KMS-11 (cell line): ENCODE measurements at regions not wholly inside any gene's neighbourhood (a gene's known extent, or its start where the extent isn't known, plus 50 kb on each side); places are given as distances from the start of the nearest gene placed in this dataset.

ENCODE experiments used
- H2AFZ ChIP-seq: fragments of 200-600 bp; sonication (generic); 2 replicates; pipeline ENCODE4 v1.6.1; 2016; ENCODE audit warnings: antibody characterized with exemption, mixed run types, low read depth
- H3K27ac ChIP-seq: fragments of 200-600 bp; sonication (generic); 2 replicates; pipeline ENCODE4 v1.6.1; 2016; ENCODE audit warnings: mild to moderate bottlenecking, mixed run types
- H3K27me3 ChIP-seq: fragments of 200-600 bp; sonication (generic); 2 replicates; pipeline ENCODE4 v1.6.1; 2017; ENCODE audit warnings: mild to moderate bottlenecking, low read depth, mixed run types, moderate library complexity; ENCODE audit not compliant: insufficient read depth
- H3K36me3 ChIP-seq: fragments of 200-600 bp; sonication (generic); 2 replicates; pipeline ENCODE4 v1.6.1; 2017; ENCODE audit warnings: mild to moderate bottlenecking, mixed run types; ENCODE audit not compliant: insufficient read depth
- H3K4me1 ChIP-seq: fragments of 200-600 bp; sonication (generic); 2 replicates; pipeline ENCODE4 v1.6.1; 2016; ENCODE audit warnings: mild to moderate bottlenecking, low read depth, mixed run types; ENCODE audit not compliant: poor library complexity, severe bottlenecking
- H3K4me2 ChIP-seq: fragments of 200-600 bp; sonication (generic); 2 replicates; pipeline ENCODE4 v1.7.0; 2016; ENCODE audit warnings: mild to moderate bottlenecking, mixed run types
- H3K4me3 ChIP-seq: fragments of 200-600 bp; sonication (generic); IDR thresholded peaks from 2 replicates; pipeline ENCODE4 v1.6.1; 2017; ENCODE audit warnings: low read depth, low read length, mixed read lengths; ENCODE audit not compliant: insufficient read depth
- H3K79me2 ChIP-seq: fragments of 200-600 bp; sonication (generic); 2 replicates; pipeline ENCODE4 v1.6.1; 2016; ENCODE audit warnings: low read depth, mixed run types; ENCODE audit not compliant: insufficient read depth
- H3K9ac ChIP-seq: fragments of 200-600 bp; sonication (generic); 2 replicates; pipeline ENCODE4 v1.6.1; 2016; ENCODE audit warnings: mild to moderate bottlenecking, mixed run types
- H4K20me1 ChIP-seq: fragments of 200-600 bp; sonication (generic); 2 replicates; pipeline ENCODE4 v1.6.1; 2016; ENCODE audit warnings: mild to moderate bottlenecking, mixed run types; ENCODE audit not compliant: insufficient read depth
- TF ChIP-seq, protein P1 (sequence below): fragments of 200-600 bp; sonication (generic); conservative IDR thresholded peaks from 2 replicates; pipeline ENCODE4 v1.6.1; 2017; ENCODE audit warnings: low read depth, mild to moderate bottlenecking, antibody characterized with exemption, low read length, moderate library complexity, mixed read lengths

DNA sequence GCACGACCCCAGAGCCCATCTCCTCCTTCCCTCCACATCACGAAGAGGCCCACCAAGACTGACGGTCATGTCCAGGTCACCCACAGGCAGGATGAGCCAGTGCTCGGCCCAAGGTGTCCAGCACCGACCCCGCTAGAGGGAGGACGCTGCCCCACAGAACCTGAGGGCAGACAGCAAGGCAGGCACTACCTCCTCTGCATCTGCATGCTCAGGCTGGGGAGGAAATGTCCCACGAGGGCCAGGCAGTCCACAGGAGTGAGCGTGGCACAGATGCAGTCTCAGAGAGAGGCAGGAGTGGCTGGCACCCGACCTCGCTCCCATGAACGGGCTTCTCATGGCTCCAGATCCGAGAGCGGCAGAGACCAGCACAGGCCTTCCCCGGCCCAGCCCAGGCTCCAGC lies 133.2 kb downstream of the TUBA3C start:
- Histone ChIP-seq H3K4me2 (no peak overlapping the region), H3K27me3 (no peaks in the 10 kb centered on the region), H3K9ac (no peak overlapping the region), H3K79me2 (no peaks in the 10 kb centered on the region), H2AFZ (no peak overlapping the region), H3K36me3 (no peaks in the 10 kb centered on the region), H3K27ac (no peak overlapping the region), H3K4me1 (no peaks in the 10 kb centered on the region), H4K20me1 (no peaks in the 10 kb centered on the region), H3K4me3 (no peak overlapping the region)
- TF ChIP-seq, protein P1, sequence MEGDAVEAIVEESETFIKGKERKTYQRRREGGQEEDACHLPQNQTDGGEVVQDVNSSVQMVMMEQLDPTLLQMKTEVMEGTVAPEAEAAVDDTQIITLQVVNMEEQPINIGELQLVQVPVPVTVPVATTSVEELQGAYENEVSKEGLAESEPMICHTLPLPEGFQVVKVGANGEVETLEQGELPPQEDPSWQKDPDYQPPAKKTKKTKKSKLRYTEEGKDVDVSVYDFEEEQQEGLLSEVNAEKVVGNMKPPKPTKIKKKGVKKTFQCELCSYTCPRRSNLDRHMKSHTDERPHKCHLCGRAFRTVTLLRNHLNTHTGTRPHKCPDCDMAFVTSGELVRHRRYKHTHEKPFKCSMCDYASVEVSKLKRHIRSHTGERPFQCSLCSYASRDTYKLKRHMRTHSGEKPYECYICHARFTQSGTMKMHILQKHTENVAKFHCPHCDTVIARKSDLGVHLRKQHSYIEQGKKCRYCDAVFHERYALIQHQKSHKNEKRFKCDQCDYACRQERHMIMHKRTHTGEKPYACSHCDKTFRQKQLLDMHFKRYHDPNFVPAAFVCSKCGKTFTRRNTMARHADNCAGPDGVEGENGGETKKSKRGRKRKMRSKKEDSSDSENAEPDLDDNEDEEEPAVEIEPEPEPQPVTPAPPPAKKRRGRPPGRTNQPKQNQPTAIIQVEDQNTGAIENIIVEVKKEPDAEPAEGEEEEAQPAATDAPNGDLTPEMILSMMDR = no peak

DNA sequence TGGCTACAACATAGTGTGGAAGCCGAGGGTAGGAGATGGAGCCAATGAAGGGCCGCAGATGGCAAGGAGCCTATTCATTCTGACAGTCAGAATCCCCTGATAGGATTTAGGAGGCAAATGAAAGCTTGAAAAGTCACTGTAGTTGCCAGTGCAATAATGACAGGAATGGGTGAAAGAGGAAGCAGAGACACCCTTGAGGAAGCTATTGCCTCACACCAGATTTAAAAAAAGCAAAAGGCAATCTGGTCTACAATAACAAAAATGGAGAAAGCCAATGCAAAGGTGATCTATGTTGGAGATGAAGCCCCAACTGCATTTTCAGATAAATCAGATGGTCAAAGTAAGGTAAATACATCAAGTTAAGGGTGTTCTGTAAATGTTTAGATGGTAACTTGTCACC lies 158.5 kb downstream of the TUBA3C start:
- H3K36me3 ChIP-seq = no peaks in the 10 kb centered on the region
- H3K4me3 ChIP-seq = no peak overlapping the region
- H3K4me1 ChIP-seq = no peaks in the 10 kb centered on the region
- no peak overlapping the region for H3K27ac ChIP-seq
- no peaks in the 10 kb centered on the region for H3K27me3 ChIP-seq
- H4K20me1 ChIP-seq = no peaks in the 10 kb centered on the region
- no peak overlapping the region for H3K4me2 ChIP-seq
- TF ChIP-seq, protein P1 = no peak
- H3K9ac ChIP-seq = no peak overlapping the region
- H3K79me2 ChIP-seq = no peaks in the 10 kb centered on the region
- H2AFZ ChIP-seq = no peak overlapping the region

DNA sequence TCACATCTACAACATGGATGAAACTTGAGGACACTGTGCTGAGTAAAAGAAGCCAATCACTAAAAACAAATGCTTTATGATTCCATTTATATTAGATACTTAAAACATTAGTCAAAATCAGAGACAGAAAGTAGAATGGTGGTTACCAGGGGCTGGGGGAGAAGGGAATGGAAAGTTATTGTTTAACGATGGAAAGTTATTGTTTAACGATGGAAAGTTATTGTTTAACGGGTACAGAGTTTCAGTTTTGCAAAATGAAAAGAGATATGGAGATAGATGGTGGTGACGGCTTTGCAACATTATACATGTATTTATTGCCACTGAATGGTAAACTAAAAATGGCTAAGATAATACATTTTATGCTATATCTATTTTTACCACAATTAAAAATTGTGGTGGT lies 160.6 kb downstream of the TUBA3C start:
- H3K4me2 ChIP-seq = no peak overlapping the region

DNA sequence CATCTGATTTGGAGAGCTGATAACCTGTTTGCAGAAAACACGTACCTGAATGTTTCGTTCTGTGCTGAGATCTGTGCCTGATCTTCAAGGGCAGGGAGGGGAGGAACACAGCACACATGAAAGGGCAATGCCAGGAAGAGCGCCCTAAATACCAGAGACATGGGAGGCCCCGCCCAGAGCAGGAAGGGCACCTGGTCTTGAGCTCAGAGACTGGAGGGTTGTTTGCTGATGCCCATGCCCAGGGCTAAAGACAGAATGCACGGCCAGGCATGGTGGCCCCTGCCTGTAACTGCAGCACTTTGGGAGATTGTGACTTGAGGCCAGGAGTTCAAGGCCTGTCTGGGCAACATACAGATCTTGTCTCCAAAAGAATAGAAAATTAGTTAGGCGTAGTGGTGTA lies 183.2 kb downstream of the TUBA3C start:
- Histone ChIP-seq H3K79me2 (no peaks in the 10 kb centered on the region), H3K36me3 (no peaks in the 10 kb centered on the region), H4K20me1 (no peaks in the 10 kb centered on the region), H3K4me1 (no peaks in the 10 kb centered on the region), H3K9ac (no peak overlapping the region), H3K27ac (no peak overlapping the region), H2AFZ (no peak overlapping the region), H3K4me2 (no peak overlapping the region), H3K27me3 (no peaks in the 10 kb centered on the region), H3K4me3 (no peak overlapping the region)
- TF ChIP-seq, protein P1 = no peak

More for the DNA sequence above, 160.6 kb downstream of the TUBA3C start:
- Histone ChIP-seq H4K20me1 (no peaks in the 10 kb centered on the region), H3K27ac (no peak overlapping the region), H3K4me3 (no peak overlapping the region), H3K79me2 (no peaks in the 10 kb centered on the region), H3K27me3 (no peaks in the 10 kb centered on the region), H3K4me1 (no peaks in the 10 kb centered on the region), H2AFZ (no peak overlapping the region), H3K9ac (no peak overlapping the region), H3K36me3 (no peaks in the 10 kb centered on the region)
- TF ChIP-seq, protein P1 = no peak
